Tibial nerve (tissue), 4 donors: ENCODE measurements at regions not wholly inside any gene's neighbourhood (a gene's known extent, or its start where the extent isn't known, plus 50 kb on each side); places are given as distances from the start of the nearest gene placed in this dataset.

Experiments used
- DNase-seq, 2 donors: peaks; one replicate each; pipeline ENCODE4 v3.0.0-alpha.2; 2019; ENCODE audit warnings: low spot score in 2 of 2
- H3K27ac ChIP-seq, 4 donors: fragments of 200-600 bp; sonication (generic) in 3 of 4; one replicate each; pipeline ENCODE4 v1.5.1; 2017 to 2019; ENCODE audit warnings: mild to moderate bottlenecking in 1 of 4
- H3K27me3 ChIP-seq, 2 donors: fragments of 200-600 bp; sonication (generic) in 1 of 2; one replicate each; pipeline versions ENCODE4 v1.5.1 to v1.6.0; 2017 to 2019
- H3K36me3 ChIP-seq, 3 donors: fragments of 200-600 bp; sonication (generic); one replicate each; pipeline ENCODE4 v1.5.1; 2018 to 2019
- H3K4me1 ChIP-seq, 4 donors: fragments of 200-600 bp; sonication (generic) in 3 of 4; one replicate each; pipeline ENCODE4 v1.5.1; 2017 to 2019
- H3K4me3 ChIP-seq, 4 donors: fragments of 200-600 bp; sonication (generic) in 3 of 4; one replicate each; pipeline ENCODE4 v1.5.1; 2017 to 2019; ENCODE audit warnings: mild to moderate bottlenecking in 1 of 4, moderate library complexity in 1 of 4
- H3K9me3 ChIP-seq, 4 donors: fragments of 200-600 bp; sonication (generic) in 3 of 4; one replicate each; pipeline ENCODE4 v1.5.1; 2017 to 2019
- EP300 ChIP-seq, 2 donors: sonication (generic); formaldehyde crosslinking; IDR thresholded peaks; one replicate each; pipeline ENCODE4 v1.6.1; 2017; ENCODE audit warnings: antibody characterized with exemption in 2 of 2, mild to moderate bottlenecking in 1 of 2
- POLR2A ChIP-seq, 2 donors: fragments of 450-650 bp; IDR thresholded peaks; one replicate each; pipeline ENCODE4 v1.6.1; 2017; ENCODE audit warnings: antibody characterized with exemption in 2 of 2, mild to moderate bottlenecking in 2 of 2, moderate library complexity in 2 of 2
- WGBS, 2 donors: methylation state at CpG; one replicate each; pipeline ENCODE4 v1.1.5; 2018; 5-methylcytosine and 5-hydroxymethylcytosine counted together
- TF ChIP-seq, protein P1 (sequence below), 5 experiments: fragments of 200-600 bp in 3 of 5; fragments of 450-650 bp in 2 of 5; sonication (generic) in 3 of 5; IDR thresholded peaks; one replicate each; pipeline ENCODE4 v1.5.1; 2016 to 2019; ENCODE audit warnings: antibody characterized with exemption in 5 of 5, mild to moderate bottlenecking in 3 of 5, moderate library complexity in 2 of 5

DNA sequence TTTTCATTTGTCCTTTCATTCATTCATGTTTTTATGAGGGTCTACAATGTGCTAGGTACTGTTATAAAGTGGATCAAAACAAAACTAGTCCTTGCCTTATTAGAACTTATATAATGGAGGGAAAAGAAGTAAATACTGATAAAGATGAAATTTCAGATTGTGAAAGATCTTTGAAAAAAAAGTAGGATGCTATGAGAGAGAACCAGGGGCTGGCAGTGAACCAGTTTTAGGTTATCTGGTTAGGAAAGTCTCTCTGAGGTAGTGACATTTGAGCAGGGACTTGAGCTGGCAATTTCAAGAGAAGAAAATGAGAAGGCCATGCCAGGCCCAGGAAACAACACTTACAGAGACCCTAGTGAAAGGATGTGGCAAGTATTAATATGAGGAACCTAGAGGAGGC is 57.3 kb upstream of the E2F7 start:
- TF ChIP-seq, protein P1, sequence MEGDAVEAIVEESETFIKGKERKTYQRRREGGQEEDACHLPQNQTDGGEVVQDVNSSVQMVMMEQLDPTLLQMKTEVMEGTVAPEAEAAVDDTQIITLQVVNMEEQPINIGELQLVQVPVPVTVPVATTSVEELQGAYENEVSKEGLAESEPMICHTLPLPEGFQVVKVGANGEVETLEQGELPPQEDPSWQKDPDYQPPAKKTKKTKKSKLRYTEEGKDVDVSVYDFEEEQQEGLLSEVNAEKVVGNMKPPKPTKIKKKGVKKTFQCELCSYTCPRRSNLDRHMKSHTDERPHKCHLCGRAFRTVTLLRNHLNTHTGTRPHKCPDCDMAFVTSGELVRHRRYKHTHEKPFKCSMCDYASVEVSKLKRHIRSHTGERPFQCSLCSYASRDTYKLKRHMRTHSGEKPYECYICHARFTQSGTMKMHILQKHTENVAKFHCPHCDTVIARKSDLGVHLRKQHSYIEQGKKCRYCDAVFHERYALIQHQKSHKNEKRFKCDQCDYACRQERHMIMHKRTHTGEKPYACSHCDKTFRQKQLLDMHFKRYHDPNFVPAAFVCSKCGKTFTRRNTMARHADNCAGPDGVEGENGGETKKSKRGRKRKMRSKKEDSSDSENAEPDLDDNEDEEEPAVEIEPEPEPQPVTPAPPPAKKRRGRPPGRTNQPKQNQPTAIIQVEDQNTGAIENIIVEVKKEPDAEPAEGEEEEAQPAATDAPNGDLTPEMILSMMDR (IDR thresholded peaks at IDR 0.05): no peak
- no peak for TF ChIP-seq POLR2A (IDR thresholded peaks at IDR 0.05)
- TF ChIP-seq EP300 (IDR thresholded peaks at IDR 0.05): no peak

DNA sequence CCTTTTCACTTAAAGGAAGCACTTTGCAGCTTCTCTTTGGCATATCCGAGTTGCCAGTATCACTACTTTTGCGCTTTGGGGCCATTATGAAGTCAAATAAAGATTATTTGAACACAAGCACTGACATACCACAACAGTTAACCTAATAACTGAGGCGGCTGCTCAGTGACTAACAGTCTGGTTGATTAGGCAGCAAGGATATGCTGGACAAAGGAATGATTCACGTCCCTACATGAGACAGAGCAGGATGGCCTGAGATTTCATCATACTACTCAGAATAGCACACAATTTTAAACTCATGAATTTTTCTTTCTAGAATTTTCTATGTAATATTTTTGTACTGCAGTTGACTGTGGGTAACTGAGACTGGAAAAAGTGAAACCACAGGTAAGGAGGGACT is 56.9 kb upstream of the E2F7 start:
- H3K27me3 ChIP-seq: no peaks in the 10 kb centered on the region
- H3K4me3 ChIP-seq: no peak overlapping the region
- DNase-seq: no peak
- H3K27ac ChIP-seq: no peak overlapping the region
- 43 to 57% methylated on average over 4 of the region's 4 CpGs for WGBS, 2 donors
- TF ChIP-seq, protein P1 (IDR thresholded peaks at IDR 0.05): no peak
- no peak for TF ChIP-seq EP300 (IDR thresholded peaks at IDR 0.05)
- TF ChIP-seq POLR2A (IDR thresholded peaks at IDR 0.05): no peak
- no peaks in the 10 kb centered on the region for H3K9me3 ChIP-seq
- no peaks in the 10 kb centered on the region for H3K36me3 ChIP-seq
- no peaks in the 10 kb centered on the region for H3K4me1 ChIP-seq

More for the DNA sequence above, 57.3 kb upstream of the E2F7 start:
- no peak overlapping the region for H3K27ac ChIP-seq
- H3K9me3 ChIP-seq: no peaks in the 10 kb centered on the region
- no peaks in the 10 kb centered on the region for H3K27me3 ChIP-seq
- H3K4me3 ChIP-seq: no peak overlapping the region
- no peak for DNase-seq
- H3K4me1 ChIP-seq: no peaks in the 10 kb centered on the region
- no peaks in the 10 kb centered on the region for H3K36me3 ChIP-seq

DNA sequence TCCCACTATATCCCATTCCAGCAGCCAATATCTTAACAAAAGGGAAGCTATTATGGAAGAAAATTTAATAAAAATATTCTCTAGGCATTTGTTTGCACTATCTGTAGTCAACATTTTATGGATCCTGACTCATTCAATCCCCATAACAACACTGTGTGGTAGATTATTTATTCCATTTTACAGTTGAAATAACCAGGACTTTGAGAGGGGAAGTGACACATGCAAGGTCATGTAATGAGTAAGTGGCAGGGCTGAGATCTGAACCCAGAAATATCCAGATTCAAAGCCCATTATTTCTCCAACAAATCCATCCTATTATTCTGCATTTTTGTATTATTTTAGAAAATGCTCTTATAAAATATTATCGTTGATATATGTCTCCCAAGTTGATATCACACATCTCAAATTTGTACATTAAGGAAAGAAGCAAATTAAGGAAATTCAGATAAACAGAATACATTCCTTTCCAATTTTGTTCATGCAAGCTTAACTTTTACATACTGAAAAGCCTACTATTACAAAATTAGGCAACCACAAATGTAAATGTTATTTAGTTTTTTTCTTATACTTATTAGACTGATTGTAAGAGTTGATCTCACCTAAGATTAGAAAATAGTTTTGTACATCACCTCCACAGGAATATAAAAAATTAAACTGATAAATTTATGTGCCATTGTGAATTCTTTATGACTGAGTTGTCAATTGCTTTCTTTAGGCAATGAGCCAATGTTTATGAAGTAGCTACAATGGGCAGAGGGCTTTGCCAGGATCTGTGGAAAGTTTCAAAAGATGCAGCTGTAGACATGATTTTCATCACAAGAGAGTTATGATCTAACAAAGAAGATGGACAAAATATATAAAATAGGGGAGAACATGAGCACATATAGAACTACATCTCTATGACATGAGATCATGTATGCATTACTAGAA is 55.1 kb upstream of the E2F7 start:
- TF ChIP-seq POLR2A (IDR thresholded peaks at IDR 0.05): no peak
- TF ChIP-seq EP300 (IDR thresholded peaks at IDR 0.05): no peak
- TF ChIP-seq, protein P1 (IDR thresholded peaks at IDR 0.05): no peak
- Histone ChIP-seq H3K9me3 (no peaks in the 10 kb centered on the region), H3K36me3 (no peaks in the 10 kb centered on the region), H3K27ac (no peak overlapping the region), H3K27me3 (no peaks in the 10 kb centered on the region), H3K4me3 (no peak overlapping the region), H3K4me1 (no peaks in the 10 kb centered on the region)
- WGBS, 2 donors: 75 to 82% methylated on average over 1 of the region's 1 CpG
- DNase-seq: no peak

DNA sequence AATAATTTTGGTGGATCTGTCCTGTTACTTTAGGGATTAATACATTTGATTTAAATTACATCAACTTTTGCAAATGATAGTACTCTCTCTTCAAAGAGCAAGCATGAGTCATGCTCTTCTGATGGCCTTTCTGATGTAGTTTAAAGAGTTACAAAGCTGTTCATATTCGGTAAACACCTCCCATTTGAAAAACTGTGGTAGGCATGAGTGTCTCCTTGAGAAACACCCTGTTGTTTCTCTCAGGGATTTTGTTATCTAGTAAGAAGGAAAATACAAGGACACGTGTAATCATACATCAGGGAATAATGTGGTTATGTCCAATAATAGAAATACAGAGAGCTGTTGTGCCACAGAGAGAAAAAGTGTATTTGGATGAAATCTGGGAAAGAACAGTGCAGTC is 53.3 kb upstream of the E2F7 start:
- no peaks in the 10 kb centered on the region for H3K4me1 ChIP-seq
- H3K9me3 ChIP-seq: no peaks in the 10 kb centered on the region
- H3K27ac ChIP-seq: no peak overlapping the region
- H3K27me3 ChIP-seq: no peaks in the 10 kb centered on the region
- WGBS, 2 donors: 43 to 52% methylated on average over 2 of the region's 2 CpGs
- H3K4me3 ChIP-seq: no peak overlapping the region
- TF ChIP-seq POLR2A (IDR thresholded peaks at IDR 0.05) (no peak), EP300 (IDR thresholded peaks at IDR 0.05) (no peak)
- TF ChIP-seq, protein P1 (IDR thresholded peaks at IDR 0.05): no peak
- no peaks in the 10 kb centered on the region for H3K36me3 ChIP-seq
- DNase-seq: no peak

DNA sequence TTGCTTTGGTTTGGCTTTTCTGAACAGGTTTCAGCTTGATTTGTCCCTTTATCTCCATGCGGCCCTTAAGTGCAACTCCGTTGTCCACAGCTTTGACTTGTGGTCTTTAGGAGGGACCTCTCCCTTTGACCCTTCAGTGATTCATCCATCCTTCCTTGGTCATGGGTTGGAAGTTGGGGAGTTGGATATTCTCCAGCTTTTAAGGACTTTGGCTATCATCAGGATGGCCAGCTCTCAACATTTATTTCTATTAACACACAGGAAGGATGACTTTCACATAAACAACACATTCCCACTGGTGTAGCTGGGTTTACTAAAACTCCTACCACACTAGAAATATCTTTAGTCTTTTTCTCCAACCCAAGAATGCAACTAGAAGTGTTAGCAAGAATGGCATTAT is 50.9 kb upstream of the E2F7 start:
- H3K4me3 ChIP-seq: no peak overlapping the region
- no peaks in the 10 kb centered on the region for H3K36me3 ChIP-seq
- TF ChIP-seq POLR2A (IDR thresholded peaks at IDR 0.05) (no peak), EP300 (IDR thresholded peaks at IDR 0.05) (no peak)
- TF ChIP-seq, protein P1 (IDR thresholded peaks at IDR 0.05): no peak
- H3K4me1 ChIP-seq: no peaks in the 10 kb centered on the region
- no peaks in the 10 kb centered on the region for H3K9me3 ChIP-seq
- 81 to 87% methylated on average over 2 of the region's 2 CpGs for WGBS, 2 donors
- no peak overlapping the region for H3K27ac ChIP-seq
- H3K27me3 ChIP-seq: no peaks in the 10 kb centered on the region
- DNase-seq: no peak
